ENCODE measurements at regions not wholly inside any gene's neighbourhood (a gene's known extent, or its start where the extent isn't known, plus 50 kb on each side); places are given as distances from the start of the nearest gene placed in this dataset.
A peak's percentile ranks its signal among the peaks of the same experiment; 100 is the strongest.
"Not testable (repeated sequence)": the region's sequence is repeated elsewhere in the genome, so short reads cannot be mapped to it uniquely, and the experiment has no call there.

DNA sequence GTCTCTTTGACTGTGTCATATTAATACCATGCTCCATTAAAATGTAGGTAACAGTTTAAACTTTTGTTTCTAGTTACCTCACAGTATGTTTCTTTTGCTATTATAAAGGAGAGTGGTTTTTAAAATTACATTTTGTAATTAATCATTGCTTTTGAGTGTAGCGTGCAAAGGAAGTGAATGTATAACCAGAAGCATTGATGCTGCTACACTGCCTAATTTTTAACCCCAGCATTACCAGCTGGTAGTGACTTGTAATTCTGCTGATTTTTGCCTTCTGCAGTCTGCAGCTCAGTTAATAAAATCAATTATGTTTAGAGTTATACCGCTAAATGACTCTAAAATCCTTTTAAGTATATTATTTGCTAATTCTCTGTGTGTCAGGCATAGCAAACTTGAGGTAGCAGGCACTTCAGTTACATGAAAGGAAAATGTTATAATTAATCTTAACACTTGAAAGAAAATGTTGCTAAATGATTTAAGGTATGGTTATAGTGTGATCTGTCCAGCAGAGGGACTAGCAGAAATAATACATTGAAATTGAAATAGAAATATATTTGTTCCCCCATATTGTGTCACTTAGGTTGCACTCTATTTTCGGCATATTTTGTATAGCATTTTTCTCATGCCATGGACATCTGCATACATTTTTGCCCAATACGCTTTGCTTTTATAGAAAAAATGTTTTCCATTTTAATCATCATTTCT lies 388.5 kb downstream of the CNTNAP4 start:
- no peaks in the 10 kb centered on the region for H3K9me3 ChIP-seq (ENCODE audit: control insufficient read depth, low read depth, low read length)
- 100% methylated on average over 2 of the region's 4 CpGs for WGBS (ENCODE audit: insufficient coverage, low lambda C conversion rate)
- no peaks in the 10 kb centered on the region for H3K36me3 ChIP-seq (ENCODE audit: control insufficient read depth, insufficient read depth, low read length)
- H3K27ac ChIP-seq (ENCODE audit: low read length), result no peak overlapping the region
- no peak for DNase-seq
- H3K4me1 ChIP-seq (ENCODE audit: control insufficient read depth, insufficient read depth, low read length), result no peaks in the 10 kb centered on the region
- H3K4me3 ChIP-seq (ENCODE audit: low read length), result no peak overlapping the region
- H3K27me3 ChIP-seq (ENCODE audit: control insufficient read depth, insufficient read depth, low read length), result no peaks in the 10 kb centered on the region

DNA sequence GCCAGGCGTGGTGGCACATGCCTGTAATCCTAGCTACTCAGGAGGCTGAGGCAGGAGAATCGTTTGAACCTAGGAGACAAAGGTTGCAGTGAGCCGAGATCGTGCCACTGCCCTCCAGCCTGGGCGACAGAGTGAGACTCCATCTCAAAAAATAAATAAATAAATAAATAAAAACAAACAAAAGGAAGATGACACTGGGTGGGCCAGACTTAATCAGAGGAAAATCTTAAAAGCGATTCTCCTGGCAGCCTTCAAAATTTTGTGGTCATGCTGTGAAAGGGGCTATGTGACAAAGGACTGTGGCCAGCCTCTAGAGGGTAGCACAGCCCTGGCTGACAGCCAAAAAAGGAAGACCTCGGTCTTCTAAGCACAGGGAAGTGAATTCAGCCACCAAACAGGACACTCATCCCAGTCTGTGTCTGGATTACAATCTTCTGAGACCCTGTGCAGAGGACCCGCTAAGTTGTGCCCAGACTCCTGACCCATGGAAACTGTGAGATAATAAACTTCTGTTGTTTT lies 391.1 kb downstream of the CNTNAP4 start:
- Histone ChIP-seq H3K36me3 (ENCODE audit: control insufficient read depth, insufficient read depth, low read length) (no peaks in the 10 kb centered on the region), H3K27me3 (ENCODE audit: control insufficient read depth, insufficient read depth, low read length) (no peaks in the 10 kb centered on the region), H3K4me1 (ENCODE audit: control insufficient read depth, insufficient read depth, low read length) (no peaks in the 10 kb centered on the region), H3K9me3 (ENCODE audit: control insufficient read depth, low read depth, low read length) (no peaks in the 10 kb centered on the region), H3K27ac (ENCODE audit: low read length) (no peak overlapping the region), H3K4me3 (ENCODE audit: low read length) (no peak overlapping the region)
- no peak for DNase-seq
- 94% methylated on average over 4 of the region's 8 CpGs for WGBS (ENCODE audit: insufficient coverage, low lambda C conversion rate)

DNA sequence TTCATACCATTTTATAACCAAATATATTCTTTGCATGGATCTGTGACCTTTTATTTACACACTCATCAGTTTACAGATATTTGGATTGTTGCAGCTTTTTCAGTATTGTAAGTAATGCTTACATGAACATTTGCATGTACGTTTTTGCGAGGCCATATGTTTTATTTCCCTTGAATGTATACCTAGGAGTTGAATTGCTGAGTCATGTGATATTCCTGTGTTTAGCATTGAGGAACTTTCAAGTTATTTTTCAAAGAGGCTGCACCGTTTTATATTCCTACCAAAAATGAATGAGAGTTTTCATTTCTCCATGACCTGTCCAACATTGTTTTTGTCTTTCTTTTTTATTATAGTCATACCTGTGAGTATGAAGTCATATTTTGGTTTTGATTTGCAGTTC lies 392.1 kb downstream of the CNTNAP4 start:
- Histone ChIP-seq H3K9me3 (ENCODE audit: control insufficient read depth, low read depth, low read length) (no peaks in the 10 kb centered on the region), H3K36me3 (ENCODE audit: control insufficient read depth, insufficient read depth, low read length) (no peaks in the 10 kb centered on the region), H3K4me1 (ENCODE audit: control insufficient read depth, insufficient read depth, low read length) (no peaks in the 10 kb centered on the region), H3K4me3 (ENCODE audit: low read length) (no peak overlapping the region), H3K27me3 (ENCODE audit: control insufficient read depth, insufficient read depth, low read length) (no peaks in the 10 kb centered on the region), H3K27ac (ENCODE audit: low read length) (no peak overlapping the region)
- no peak for DNase-seq
- 100% methylated on average over 2 of the region's 3 CpGs for WGBS (ENCODE audit: insufficient coverage, low lambda C conversion rate)

DNA sequence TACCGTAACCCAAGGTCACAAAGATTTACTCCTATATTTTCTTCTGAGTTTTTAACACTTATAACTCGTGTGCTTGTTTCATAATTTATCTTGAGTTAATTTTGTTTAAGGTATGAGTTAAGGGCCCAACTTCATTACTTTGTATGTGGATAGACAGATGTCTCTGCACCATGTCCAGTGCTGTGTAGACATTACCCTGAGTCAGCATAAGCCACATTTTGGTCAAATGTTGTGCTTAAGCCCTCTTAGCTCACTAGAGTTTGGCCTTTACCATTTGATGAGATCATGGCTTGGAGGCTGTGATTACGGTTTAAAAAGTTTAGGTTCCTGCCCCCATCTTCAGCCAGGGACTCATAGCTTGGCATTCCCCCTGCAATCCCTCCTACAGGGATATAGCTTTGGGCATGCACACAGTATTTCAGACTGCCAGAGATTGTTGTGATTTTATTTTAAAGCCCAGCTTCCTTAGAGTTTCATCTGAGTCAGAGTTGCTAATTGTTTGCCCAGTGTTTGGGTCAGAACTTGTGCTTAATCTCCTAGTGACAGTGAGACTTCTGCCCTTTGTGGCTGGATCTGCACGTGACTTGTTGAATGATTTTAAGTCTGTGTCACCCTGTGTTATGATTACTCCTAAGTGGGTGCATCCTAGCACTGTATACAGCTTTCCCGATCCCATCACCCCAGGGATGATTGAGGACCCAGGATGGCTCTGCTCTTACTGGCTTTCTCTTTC lies 393.1 kb downstream of the CNTNAP4 start:
- H3K4me3 ChIP-seq (ENCODE audit: low read length), result no peak overlapping the region
- no peak overlapping the region for H3K27ac ChIP-seq (ENCODE audit: low read length)
- 83% methylated on average over 1 of the region's 5 CpGs for WGBS (ENCODE audit: insufficient coverage, low lambda C conversion rate)
- H3K27me3 ChIP-seq (ENCODE audit: control insufficient read depth, insufficient read depth, low read length), result no peaks in the 10 kb centered on the region
- DNase-seq, result no peak
- no peaks in the 10 kb centered on the region for H3K9me3 ChIP-seq (ENCODE audit: control insufficient read depth, low read depth, low read length)
- H3K4me1 ChIP-seq (ENCODE audit: control insufficient read depth, insufficient read depth, low read length), result no peaks in the 10 kb centered on the region
- no peaks in the 10 kb centered on the region for H3K36me3 ChIP-seq (ENCODE audit: control insufficient read depth, insufficient read depth, low read length)

DNA sequence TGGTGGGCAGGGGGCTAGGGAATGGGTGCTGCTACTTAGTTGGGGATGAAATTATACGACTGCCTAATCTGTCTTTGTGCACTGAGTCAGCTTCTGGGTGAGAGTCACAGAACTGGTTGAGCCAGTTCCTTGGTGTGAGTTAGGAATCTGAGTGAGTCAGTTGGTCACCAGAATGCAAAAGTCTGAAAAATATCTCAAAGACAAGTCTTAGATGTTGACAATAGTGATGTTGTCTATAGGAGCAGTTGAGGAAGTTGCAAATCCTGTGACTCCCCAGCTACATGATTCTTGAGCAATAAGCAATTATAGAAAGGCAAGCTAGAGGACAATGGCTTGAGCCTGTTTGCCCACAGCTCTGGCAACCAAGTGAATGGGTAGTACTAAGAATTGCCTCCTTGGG lies 399.2 kb downstream of the CNTNAP4 start:
- WGBS (ENCODE audit: insufficient coverage, low lambda C conversion rate), result no CpG with 5 or more reads among the region's 1 CpG
- no peak overlapping the region for H3K27ac ChIP-seq (ENCODE audit: low read length)
- H3K4me1 ChIP-seq (ENCODE audit: control insufficient read depth, insufficient read depth, low read length), result no peaks in the 10 kb centered on the region
- H3K27me3 ChIP-seq (ENCODE audit: control insufficient read depth, insufficient read depth, low read length), result no peaks in the 10 kb centered on the region
- no peak for DNase-seq
- no peaks in the 10 kb centered on the region for H3K9me3 ChIP-seq (ENCODE audit: control insufficient read depth, low read depth, low read length)
- H3K4me3 ChIP-seq (ENCODE audit: low read length), result no peak overlapping the region
- no peaks in the 10 kb centered on the region for H3K36me3 ChIP-seq (ENCODE audit: control insufficient read depth, insufficient read depth, low read length)

DNA sequence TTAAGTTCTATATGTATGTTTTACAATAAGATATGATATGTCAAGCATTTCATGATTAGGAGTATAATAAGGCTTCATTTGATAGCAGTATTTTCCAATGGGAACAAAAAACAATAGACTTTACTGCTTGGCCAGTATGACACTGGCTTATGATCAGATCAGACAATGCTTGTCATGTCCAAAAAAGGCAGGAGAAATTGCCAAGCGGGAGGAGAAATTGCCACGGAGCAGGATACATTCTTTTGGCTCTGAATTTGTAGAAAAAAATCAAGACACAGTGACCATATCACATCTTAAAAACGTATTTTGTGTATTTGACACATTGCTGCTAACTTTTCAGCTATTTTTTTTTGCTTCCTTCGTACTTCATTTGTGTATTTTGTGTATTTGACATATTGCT lies 404.1 kb downstream of the CNTNAP4 start:
- DNase-seq, result no peak
- H3K9me3 ChIP-seq (ENCODE audit: control insufficient read depth, low read depth, low read length), result no peaks in the 10 kb centered on the region
- WGBS (ENCODE audit: insufficient coverage, low lambda C conversion rate), result 100% methylated on average over 2 of the region's 4 CpGs

DNA sequence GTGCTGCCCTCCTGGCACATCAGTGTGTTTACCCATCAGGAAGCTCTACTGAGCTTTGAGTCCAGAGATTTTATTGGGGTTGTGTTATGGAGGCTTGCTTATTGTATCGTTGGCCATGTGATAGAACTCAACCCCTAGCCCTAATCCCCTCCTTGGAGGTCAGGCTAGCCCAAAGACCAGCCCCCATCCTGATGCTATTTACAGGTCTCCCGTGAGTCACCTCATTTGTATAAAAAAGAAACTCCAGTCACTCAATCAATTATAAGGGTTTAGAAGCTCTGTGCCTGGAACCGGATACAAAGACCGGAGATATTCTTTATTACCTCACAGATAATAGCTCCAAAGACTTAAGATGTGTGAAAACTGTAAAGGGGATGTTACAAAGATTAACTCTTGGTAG lies 405.9 kb downstream of the CNTNAP4 start:
- Histone ChIP-seq H3K27ac (ENCODE audit: low read length) (no peak overlapping the region), H3K4me1 (ENCODE audit: control insufficient read depth, insufficient read depth, low read length) (no peaks in the 10 kb centered on the region), H3K27me3 (ENCODE audit: control insufficient read depth, insufficient read depth, low read length) (no peaks in the 10 kb centered on the region), H3K36me3 (ENCODE audit: control insufficient read depth, insufficient read depth, low read length) (no peaks in the 10 kb centered on the region), H3K4me3 (ENCODE audit: low read length) (no peak overlapping the region), H3K9me3 (ENCODE audit: control insufficient read depth, low read depth, low read length) (no peaks in the 10 kb centered on the region)
- no CpG with 5 or more reads among the region's 4 CpGs for WGBS (ENCODE audit: insufficient coverage, low lambda C conversion rate)
- peak in 1 of 2 donors; percentile 20 for DNase-seq

More for the DNA sequence above, 404.1 kb downstream of the CNTNAP4 start:
- no peaks in the 10 kb centered on the region for H3K36me3 ChIP-seq (ENCODE audit: control insufficient read depth, insufficient read depth, low read length)
- H3K27me3 ChIP-seq (ENCODE audit: control insufficient read depth, insufficient read depth, low read length), result no peaks in the 10 kb centered on the region
- H3K4me3 ChIP-seq (ENCODE audit: low read length), result no peak overlapping the region
- no peak overlapping the region for H3K27ac ChIP-seq (ENCODE audit: low read length)
- no peaks in the 10 kb centered on the region for H3K4me1 ChIP-seq (ENCODE audit: control insufficient read depth, insufficient read depth, low read length)

DNA sequence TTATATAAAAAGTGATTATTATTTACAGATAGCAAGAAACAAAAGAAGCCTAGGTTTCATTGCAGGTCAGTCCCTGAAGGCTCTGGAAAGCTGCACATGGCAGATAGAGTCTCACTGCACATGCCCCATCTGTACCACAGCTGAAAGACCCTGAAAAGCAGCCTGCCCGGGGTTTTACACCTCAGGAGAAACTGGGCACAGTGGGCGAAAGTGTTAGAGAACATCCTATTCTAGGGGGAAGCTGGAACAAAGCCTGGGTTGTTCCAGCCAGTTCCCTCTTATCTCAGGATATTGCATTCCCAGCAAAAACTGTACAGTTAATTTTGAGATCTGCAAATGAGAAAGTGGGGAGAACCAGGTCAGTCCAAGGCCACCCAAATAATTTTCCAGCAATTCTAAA lies 419.7 kb downstream of the CNTNAP4 start:
- no peak overlapping the region for H3K27ac ChIP-seq (ENCODE audit: low read length)
- H3K9me3 ChIP-seq (ENCODE audit: control insufficient read depth, low read depth, low read length), result no peaks in the 10 kb centered on the region
- no peaks in the 10 kb centered on the region for H3K36me3 ChIP-seq (ENCODE audit: control insufficient read depth, insufficient read depth, low read length)
- no peaks in the 10 kb centered on the region for H3K27me3 ChIP-seq (ENCODE audit: control insufficient read depth, insufficient read depth, low read length)
- no peaks in the 10 kb centered on the region for H3K4me1 ChIP-seq (ENCODE audit: control insufficient read depth, insufficient read depth, low read length)
- no peak overlapping the region for H3K4me3 ChIP-seq (ENCODE audit: low read length)
- DNase-seq, result no peak
- no CpG with 5 or more reads among the region's 2 CpGs for WGBS (ENCODE audit: insufficient coverage, low lambda C conversion rate)

DNA sequence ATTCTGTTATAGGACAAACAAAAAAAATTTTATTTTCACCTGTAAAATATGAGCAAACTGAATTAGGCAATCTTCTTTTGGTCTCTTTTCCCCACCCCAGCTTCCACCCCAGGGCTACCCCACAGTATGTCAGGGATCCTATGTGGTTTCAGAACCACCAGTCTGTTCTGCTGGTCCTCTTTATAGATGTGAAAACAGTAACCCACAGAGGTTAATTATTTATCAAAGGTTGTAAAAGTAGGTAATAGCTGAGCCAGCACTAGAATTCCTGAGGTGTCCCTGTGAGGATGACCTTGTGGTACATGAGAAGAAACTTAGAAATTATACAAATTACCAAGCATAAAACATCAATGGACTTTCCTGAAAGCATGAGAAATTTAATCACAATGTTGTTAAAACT lies 428.7 kb downstream of the CNTNAP4 start:
- peaks cover 3% of the 10 kb centered on the region for H3K4me1 ChIP-seq (ENCODE audit: control insufficient read depth, insufficient read depth, low read length)
- peak; percentile 24 to 65 for DNase-seq
- H3K27ac ChIP-seq (ENCODE audit: low read length), result no peak overlapping the region
- H3K36me3 ChIP-seq (ENCODE audit: control insufficient read depth, insufficient read depth, low read length), result no peaks in the 10 kb centered on the region
- H3K9me3 ChIP-seq (ENCODE audit: control insufficient read depth, low read depth, low read length), result no peaks in the 10 kb centered on the region
- no peak overlapping the region for H3K4me3 ChIP-seq (ENCODE audit: low read length)
- no peaks in the 10 kb centered on the region for H3K27me3 ChIP-seq (ENCODE audit: control insufficient read depth, insufficient read depth, low read length)

DNA sequence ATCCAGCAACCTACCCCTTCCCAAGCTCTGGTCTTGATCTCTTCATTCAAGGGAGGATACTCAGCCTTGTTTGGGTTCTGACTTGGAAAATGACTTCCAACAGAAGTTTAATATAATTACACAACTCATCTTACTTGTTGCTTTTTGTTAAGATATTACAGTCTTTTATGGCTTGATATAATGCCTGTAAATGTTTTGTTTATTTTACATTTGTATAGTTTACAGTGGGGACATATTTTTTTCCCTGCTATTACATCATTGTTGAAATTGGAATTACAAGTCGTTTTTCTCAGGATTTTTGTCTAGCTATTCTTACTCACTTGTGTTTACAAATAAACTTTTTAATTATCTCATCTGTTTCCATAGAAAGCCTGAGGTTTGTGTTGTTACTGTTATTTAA lies 436.0 kb downstream of the CNTNAP4 start:
- H3K4me3 ChIP-seq (ENCODE audit: low read length), result no peak overlapping the region
- H3K36me3 ChIP-seq (ENCODE audit: control insufficient read depth, insufficient read depth, low read length), result no peaks in the 10 kb centered on the region
- DNase-seq, result no peak
- WGBS (ENCODE audit: insufficient coverage, low lambda C conversion rate), result 80% methylated on average over 1 of the region's 1 CpG
- no peaks in the 10 kb centered on the region for H3K9me3 ChIP-seq (ENCODE audit: control insufficient read depth, low read depth, low read length)
- H3K4me1 ChIP-seq (ENCODE audit: control insufficient read depth, insufficient read depth, low read length), result no peaks in the 10 kb centered on the region
- H3K27ac ChIP-seq (ENCODE audit: low read length), result no peak overlapping the region
- H3K27me3 ChIP-seq (ENCODE audit: control insufficient read depth, insufficient read depth, low read length), result no peaks in the 10 kb centered on the region

DNA sequence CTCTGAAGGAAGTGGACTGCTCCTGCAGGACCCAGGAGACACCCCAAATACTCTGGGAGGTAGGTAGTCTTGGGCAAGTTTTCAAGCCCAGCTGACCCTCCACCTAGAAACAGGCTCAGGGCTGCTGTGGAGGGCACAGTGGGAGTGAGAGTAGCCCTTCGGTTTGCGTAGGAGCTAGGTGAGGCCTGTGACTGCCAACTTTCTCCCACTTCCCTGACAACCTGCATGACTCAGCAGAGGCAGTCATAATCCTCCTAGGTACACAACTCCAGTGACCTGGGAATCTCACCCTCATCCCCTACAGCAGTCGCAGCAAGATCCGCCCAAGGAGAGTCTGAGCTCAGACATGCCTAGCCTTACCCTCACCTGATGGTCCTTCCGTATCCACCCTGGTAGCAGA lies 439.1 kb downstream of the CNTNAP4 start:
- H3K27me3 ChIP-seq (ENCODE audit: control insufficient read depth, insufficient read depth, low read length); H3K4me1 ChIP-seq (ENCODE audit: control insufficient read depth, insufficient read depth, low read length); H3K4me3 ChIP-seq (ENCODE audit: low read length); H3K9me3 ChIP-seq (ENCODE audit: control insufficient read depth, low read depth, low read length); H3K36me3 ChIP-seq (ENCODE audit: control insufficient read depth, insufficient read depth, low read length); H3K27ac ChIP-seq (ENCODE audit: low read length): not testable (repeated sequence)
- peak; percentile 1 to 27 for DNase-seq
- WGBS (ENCODE audit: insufficient coverage, low lambda C conversion rate), result no CpG with 5 or more reads among the region's 5 CpGs

Measured in large intestine (tissue), 3 donors.